ENCODE measurements at regions not wholly inside any gene's neighbourhood (a gene's known extent, or its start where the extent isn't known, plus 50 kb on each side); places are given as distances from the start of the nearest gene placed in this dataset.

DNA sequence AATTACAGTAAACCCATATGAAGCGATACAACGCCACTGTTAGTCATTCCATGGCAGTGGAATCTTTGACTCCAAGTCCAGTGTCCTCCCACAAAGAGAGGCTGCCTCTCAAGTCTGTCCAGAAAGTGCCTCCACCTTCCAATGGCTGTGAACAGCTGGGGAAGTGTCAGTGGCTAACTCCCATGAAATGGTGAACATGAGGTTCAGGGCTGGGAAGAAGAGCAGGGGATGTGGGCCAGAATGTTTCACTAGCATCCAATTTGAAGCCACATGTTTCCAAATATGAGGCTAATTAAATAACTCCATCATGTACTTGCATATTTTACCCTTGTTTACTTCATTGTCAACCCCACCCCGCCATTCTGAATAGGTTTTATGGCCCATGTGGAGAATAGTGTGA is 53.1 kb upstream of the CHST15 start:
- DNase-seq (ENCODE audit: low spot score) = no peak

DNA sequence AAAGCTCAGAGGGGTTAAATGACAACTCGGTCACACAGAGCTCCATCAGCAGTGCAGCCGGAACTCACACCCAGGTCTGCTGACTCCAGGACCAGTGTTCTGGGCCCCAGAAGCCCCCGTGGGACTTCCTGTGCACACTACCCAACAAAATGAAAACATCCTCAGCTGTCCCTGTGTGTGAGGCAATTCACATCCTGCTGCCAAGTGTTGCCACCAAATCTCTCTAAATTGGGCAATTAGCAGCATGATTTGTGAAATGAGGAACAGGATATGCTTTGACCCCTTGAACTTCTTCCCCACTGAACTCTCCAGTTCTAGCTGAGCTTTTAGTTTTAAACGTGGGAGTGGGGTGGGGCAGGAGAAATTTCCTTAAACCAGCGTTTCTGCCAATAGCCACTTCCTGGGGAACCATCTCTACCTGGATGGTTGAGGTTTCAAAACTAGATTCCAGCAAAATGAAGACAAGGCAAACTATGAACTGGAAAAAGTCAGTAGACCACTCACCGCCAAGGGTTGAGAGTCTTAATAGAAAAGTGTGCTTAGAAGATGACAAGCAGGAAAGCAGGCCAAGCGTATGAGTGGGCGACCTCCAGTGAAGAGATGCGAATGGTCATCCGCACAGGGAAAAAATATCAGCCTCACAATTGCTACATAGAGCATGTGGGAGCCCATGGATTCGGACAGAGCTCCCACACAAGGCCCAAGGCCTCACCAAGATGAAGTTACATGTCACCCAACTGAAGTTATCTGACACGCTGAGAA is 51.9 kb upstream of the CHST15 start:
- DNase-seq (ENCODE audit: low spot score) = peak; percentile 76

DNA sequence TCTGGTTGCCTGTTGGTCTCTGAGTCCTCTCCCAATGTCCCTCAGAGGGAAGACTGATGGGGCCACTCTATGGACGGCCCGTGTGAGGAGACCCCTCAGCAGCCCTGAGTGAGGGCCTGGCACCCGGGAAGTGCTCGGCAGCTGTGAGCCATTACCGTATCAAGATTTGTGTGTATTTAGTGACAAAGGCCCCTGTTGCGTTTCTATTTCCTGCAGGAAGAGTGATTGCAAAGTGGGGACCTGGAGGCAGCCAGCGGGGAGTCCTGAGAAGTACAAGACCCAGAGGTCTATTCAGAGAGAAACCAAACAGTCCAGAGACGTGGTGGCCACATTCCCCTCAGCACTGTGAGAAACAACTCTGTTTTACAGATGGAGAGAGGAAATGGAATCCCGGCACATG is 51.1 kb upstream of the CHST15 start:
- DNase-seq (ENCODE audit: low spot score) = no peak

DNA sequence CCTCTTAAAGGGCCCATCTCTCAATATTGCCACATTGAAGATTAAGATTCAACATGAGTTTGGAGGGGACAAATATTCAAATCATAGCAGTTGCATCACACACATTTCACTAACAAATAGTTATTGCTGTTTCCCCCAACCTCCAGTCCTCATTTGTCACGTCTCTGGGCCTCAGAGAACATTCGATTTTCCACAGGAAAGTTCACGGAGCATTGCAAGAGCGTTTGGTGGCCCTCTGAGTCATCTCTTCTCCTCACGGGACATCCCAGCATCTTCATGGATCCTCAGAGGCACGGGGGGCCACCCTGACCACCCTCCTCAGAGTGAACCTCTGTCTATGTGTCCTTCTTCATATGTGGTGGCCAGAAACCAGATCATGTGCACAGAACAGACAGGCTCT is 50.3 kb upstream of the CHST15 start:
- no peak for DNase-seq (ENCODE audit: low spot score)
